Endothelial cell of umbilical vein (primary cell): ENCODE measurements at regions not wholly inside any gene's neighbourhood (a gene's known extent, or its start where the extent isn't known, plus 50 kb on each side); places are given as distances from the start of the nearest gene placed in this dataset.

ENCODE experiments used
- BruUV-seq: library from RNA; stranded (reverse); fragments of 400-500 nt; replicated peaks from 2 replicates; lab custom pipeline; 2021; lab: Mats Ljungman, UMichigan
- CTCF ChIA-PET: fragments of 300-600, 350-600 bp; sonication (Branson Sonifier 250); formaldehyde crosslinking; loops from one replicate; lab custom pipeline; 2021; ENCODE audit warnings: antibody characterized with exemption, inconsistent platforms; lab: Charles Lee
- POLR2A ChIA-PET: fragments of 300-600, 350-600 bp; sonication (Branson Sonifier 250); formaldehyde crosslinking; loops from one replicate; lab custom pipeline; 2021; ENCODE audit warnings: antibody characterized with exemption, inconsistent platforms; lab: Charles Lee
- DNase-seq: peaks from one replicate; pipeline ENCODE4 v3.0.0-alpha.2; 2011; ENCODE audit warnings: low read depth, low spot score
- FAIRE-seq: peaks from 2 replicates; lab custom pipeline; 2011; peaks lifted over from hg19 to GRCh38; lab: Jason Lieb, UNC
- H2AFZ ChIP-seq: 2 replicates; pipeline ENCODE4 v1.6.0; 2012; ENCODE audit warnings: low read depth, low read length, control low read depth, inconsistent platforms
- H3K27ac ChIP-seq: 2 replicates; pipeline ENCODE4 v1.5.1; 2011; ENCODE audit warnings: low read depth, mild to moderate bottlenecking, control low read depth, low read length, moderate library complexity; ENCODE audit not compliant: insufficient read depth
- H3K27me3 ChIP-seq, 2 experiments: 2 replicates each; pipeline versions ENCODE4 v1.6.0 to v1.6.1; 2011; ENCODE audit warnings: low read length in 2 of 2, mixed read lengths in 1 of 2; ENCODE audit not compliant: control insufficient read depth in 2 of 2, insufficient read depth in 2 of 2
- H3K36me3 ChIP-seq, 2 experiments: 2 replicates in 1 of 2; 3 replicates in 1 of 2; pipeline ENCODE4 v1.5.1; 2011; ENCODE audit warnings: low read length in 2 of 2, mild to moderate bottlenecking in 1 of 2, moderate library complexity in 1 of 2; ENCODE audit not compliant: control insufficient read depth in 2 of 2, insufficient read depth in 2 of 2; ENCODE audit errors: extremely low read depth in 1 of 2
- H3K4me1 ChIP-seq: 3 replicates; pipeline ENCODE4 v1.5.1; 2011; ENCODE audit warnings: mild to moderate bottlenecking, low read length; ENCODE audit not compliant: control insufficient read depth, insufficient read depth; ENCODE audit errors: extremely low read depth
- H3K4me2 ChIP-seq: 2 replicates; pipeline ENCODE4 v1.6.1; 2011; ENCODE audit warnings: low read length, control low read depth, mixed read lengths; ENCODE audit not compliant: insufficient read depth
- H3K4me3 ChIP-seq, 3 experiments: fragments of 200-600 bp in 1 of 3; sonication (generic), shearing (Covaris generic) in 1 of 3; replicated peaks in 1 of 3; 2 replicates each; pipeline ENCODE4 v1.5.1; 2011 to 2016; ENCODE audit warnings: control low read depth in 3 of 3, low read length in 3 of 3, mild to moderate bottlenecking in 2 of 3, inconsistent platforms in 1 of 3, low read depth in 1 of 3, moderate library complexity in 1 of 3; ENCODE audit not compliant: insufficient read depth in 1 of 3
- H3K79me2 ChIP-seq: 2 replicates; pipeline ENCODE4 v1.6.0; 2012; ENCODE audit warnings: low read length, inconsistent platforms; ENCODE audit not compliant: control insufficient read depth, insufficient read depth
- H3K9ac ChIP-seq: replicated peaks from 2 replicates; pipeline ENCODE3; 2011; ENCODE audit warnings: low read length, control low read depth; ENCODE audit not compliant: insufficient read depth; ENCODE audit errors: extremely low read depth
- H3K9me1 ChIP-seq: replicated peaks from 3 replicates; pipeline ENCODE4 v1.6.0; 2011; ENCODE audit warnings: mild to moderate bottlenecking, low read length; ENCODE audit not compliant: control insufficient read depth, insufficient read depth; ENCODE audit errors: extremely low read depth
- H3K9me3 ChIP-seq: replicated peaks from 2 replicates; pipeline ENCODE4 v1.5.1; 2012; ENCODE audit warnings: low read length, inconsistent platforms; ENCODE audit not compliant: control insufficient read depth, insufficient read depth
- H4K20me1 ChIP-seq: replicated peaks from 2 replicates; pipeline ENCODE3; 2011; ENCODE audit warnings: mild to moderate bottlenecking, low read length; ENCODE audit not compliant: control insufficient read depth, insufficient read depth; ENCODE audit errors: extremely low read depth
- CTCF ChIP-seq, 2 donors: IDR thresholded peaks; 1 replicate in 1 of 2; 2 replicates in 1 of 2; pipeline ENCODE4 v1.5.1; 2011; ENCODE audit warnings: low read length in 2 of 2, mild to moderate bottlenecking in 2 of 2, moderate library complexity in 2 of 2, control low read depth in 1 of 2, inconsistent platforms in 1 of 2, low read depth in 1 of 2; ENCODE audit not compliant: insufficient read depth in 1 of 2; ENCODE audit errors: extremely low read depth in 1 of 2
- EZH2 ChIP-seq: IDR thresholded peaks from 2 replicates; pipeline ENCODE4 v1.6.1; 2012; ENCODE audit warnings: borderline replicate concordance, low read depth, mild to moderate bottlenecking, moderate library complexity, low read length, inconsistent platforms; ENCODE audit not compliant: severe bottlenecking
- FOS ChIP-seq: IDR thresholded peaks from 2 replicates; pipeline ENCODE4 v1.6.1; 2011; ENCODE audit warnings: mild to moderate bottlenecking, low read length, moderate library complexity, borderline replicate concordance; ENCODE audit not compliant: insufficient read depth
- GATA2 ChIP-seq: IDR thresholded peaks from 2 replicates; pipeline ENCODE4 v1.7.0; 2011; ENCODE audit warnings: low read depth, mild to moderate bottlenecking, moderate library complexity, mixed read lengths, low read length; ENCODE audit not compliant: insufficient read length, insufficient read depth
- JUN ChIP-seq: IDR thresholded peaks from 2 replicates; pipeline ENCODE4 v1.6.1; 2011; ENCODE audit warnings: borderline replicate concordance, low read depth; ENCODE audit not compliant: insufficient read length, insufficient read depth
- MAX ChIP-seq: IDR thresholded peaks from 2 replicates; pipeline ENCODE4 v1.6.1; 2011; ENCODE audit not compliant: insufficient read depth, insufficient read length
- MYC ChIP-seq: IDR thresholded peaks from one replicate; pipeline ENCODE4 v1.6.1; 2011; ENCODE audit warnings: mild to moderate bottlenecking, low read depth, low read length
- POLR2A ChIP-seq: IDR thresholded peaks from 2 replicates; pipeline ENCODE4 v1.6.1; 2012; ENCODE audit warnings: low read depth, mild to moderate bottlenecking, control low read depth, low read length
- POLR2AphosphoS5 ChIP-seq: IDR thresholded peaks from 2 replicates; pipeline ENCODE4 v1.6.1; 2012; ENCODE audit warnings: low read depth, mild to moderate bottlenecking, control low read depth, low read length, moderate library complexity; ENCODE audit not compliant: insufficient read depth
- dilution Hi-C: fragments of 300-500 bp; cut with MboI; formaldehyde crosslinking; loops from one replicate; pipeline ENCODE4 v1.15.0; 2019; ENCODE audit warnings: low sequenced_read_pairs; ENCODE audit not compliant: extremely low pct_ligation_motif_present
- intact Hi-C: fragments of 100-400 bp; cut with micrococcal nuclease; formaldehyde crosslinking; loops from one replicate; pipeline ENCODE4 v1.10.0; 2022

DNA sequence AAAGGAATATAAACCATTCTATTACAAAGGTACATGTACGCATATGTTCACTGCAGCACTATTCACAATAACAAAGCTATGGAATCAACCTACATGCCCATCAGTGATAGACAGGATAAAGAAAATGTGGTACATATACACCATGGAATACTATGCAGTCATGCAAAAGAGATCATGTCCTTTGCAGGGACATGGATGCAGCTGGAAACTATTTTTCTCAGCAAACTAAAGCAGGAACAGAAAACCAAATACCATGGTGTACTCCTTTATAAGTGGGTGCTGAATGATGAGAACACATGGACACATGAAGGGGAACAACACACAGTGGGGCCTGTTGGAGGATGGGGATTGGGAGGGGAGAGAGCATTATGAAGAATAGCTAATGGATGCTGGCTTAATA is 104.6 kb upstream of the CENPW start:
- Histone ChIP-seq H3K9ac (no peak overlapping the region), H3K79me2 (no peaks in the 10 kb centered on the region), H3K27ac (no peak overlapping the region), H3K4me2 (no peak overlapping the region), H3K9me3 (no peaks in the 10 kb centered on the region), H3K27me3 (no peaks in the 10 kb centered on the region), H2AFZ (no peak overlapping the region), H3K9me1 (no peaks in the 10 kb centered on the region), H3K4me3 (no peak overlapping the region), H4K20me1 (no peaks in the 10 kb centered on the region), H3K4me1 (no peaks in the 10 kb centered on the region), H3K36me3 (no peaks in the 10 kb centered on the region)
- TF ChIP-seq MYC (no peak), MAX (no peak), CTCF (IDR thresholded peaks at IDR 0.05; ENCODE audit: extremely low read depth in 1 of 2, insufficient read depth in 1 of 2, low read depth in 1 of 2, low read length in 2 of 2) (no peak), FOS (no peak), POLR2A (no peak), JUN (no peak), POLR2AphosphoS5 (no peak), GATA2 (no peak), EZH2 (no peak)
- dilution Hi-C loops (no loop called here), intact Hi-C loops (no loop called here)
- DNase-seq (no peak), FAIRE-seq (no peak)
- BruUV-seq, result no TSS peak
- ChIA-PET CTCF (no interaction called here), POLR2A (no interaction called here)
